ENCODE measurements at regions not wholly inside any gene's neighbourhood (a gene's known extent, or its start where the extent isn't known, plus 50 kb on each side); places are given as distances from the start of the nearest gene placed in this dataset.

DNA sequence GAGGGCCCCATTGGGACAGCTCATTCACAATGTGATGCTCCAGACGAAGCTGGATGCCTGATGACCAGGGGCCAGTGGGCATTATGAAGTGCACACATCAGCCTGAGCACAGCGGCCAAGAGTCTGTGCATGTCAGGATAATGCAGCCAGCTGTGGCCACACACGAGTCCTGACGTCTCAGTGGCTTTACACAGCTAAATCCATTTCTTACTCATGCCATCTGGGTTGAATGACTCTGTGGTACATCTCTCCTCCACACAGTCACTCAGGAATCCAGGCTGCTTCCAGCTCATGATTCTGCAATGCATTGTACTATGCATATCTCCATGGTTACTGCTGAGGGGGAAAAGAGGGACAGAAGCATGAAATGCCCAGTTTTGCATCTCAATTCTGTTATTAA, 123.6 kb downstream of the PRLHR start:
- TF ChIP-seq, protein P1, sequence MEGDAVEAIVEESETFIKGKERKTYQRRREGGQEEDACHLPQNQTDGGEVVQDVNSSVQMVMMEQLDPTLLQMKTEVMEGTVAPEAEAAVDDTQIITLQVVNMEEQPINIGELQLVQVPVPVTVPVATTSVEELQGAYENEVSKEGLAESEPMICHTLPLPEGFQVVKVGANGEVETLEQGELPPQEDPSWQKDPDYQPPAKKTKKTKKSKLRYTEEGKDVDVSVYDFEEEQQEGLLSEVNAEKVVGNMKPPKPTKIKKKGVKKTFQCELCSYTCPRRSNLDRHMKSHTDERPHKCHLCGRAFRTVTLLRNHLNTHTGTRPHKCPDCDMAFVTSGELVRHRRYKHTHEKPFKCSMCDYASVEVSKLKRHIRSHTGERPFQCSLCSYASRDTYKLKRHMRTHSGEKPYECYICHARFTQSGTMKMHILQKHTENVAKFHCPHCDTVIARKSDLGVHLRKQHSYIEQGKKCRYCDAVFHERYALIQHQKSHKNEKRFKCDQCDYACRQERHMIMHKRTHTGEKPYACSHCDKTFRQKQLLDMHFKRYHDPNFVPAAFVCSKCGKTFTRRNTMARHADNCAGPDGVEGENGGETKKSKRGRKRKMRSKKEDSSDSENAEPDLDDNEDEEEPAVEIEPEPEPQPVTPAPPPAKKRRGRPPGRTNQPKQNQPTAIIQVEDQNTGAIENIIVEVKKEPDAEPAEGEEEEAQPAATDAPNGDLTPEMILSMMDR (IDR thresholded peaks at IDR 0.05): no peak

DNA sequence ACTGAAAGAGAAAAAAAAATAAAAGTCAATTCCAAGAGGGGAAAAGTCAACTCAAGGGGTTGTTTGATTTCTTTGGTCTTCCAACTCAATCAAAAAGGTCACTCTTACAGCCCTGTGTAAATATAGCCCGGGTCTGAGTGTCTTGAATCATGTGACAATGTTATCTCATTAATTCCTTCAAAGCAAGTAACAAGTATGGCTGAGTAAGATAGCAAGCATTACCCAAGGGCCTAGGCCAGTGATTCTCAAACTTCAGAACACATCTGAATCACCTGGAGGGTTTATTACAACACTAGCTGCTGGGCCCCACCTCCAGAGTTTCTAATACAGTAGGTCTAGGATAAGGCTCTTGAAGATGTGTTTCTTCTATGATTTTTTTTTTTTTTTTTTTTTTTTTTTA, 125.0 kb downstream of the PRLHR start:
- Histone ChIP-seq H3K9me3 (ENCODE audit: control insufficient read depth, insufficient read depth, low read length) (no peaks in the 10 kb centered on the region), H3K4me1 (ENCODE audit: control insufficient read depth, insufficient read depth, low read length) (no peaks in the 10 kb centered on the region), H3K27ac (ENCODE audit: low read length) (no peak overlapping the region), H3K27me3 (ENCODE audit: control insufficient read depth, insufficient read depth, low read length) (no peaks in the 10 kb centered on the region), H3K4me3 (ENCODE audit: low read length) (no peak overlapping the region), H3K36me3 (ENCODE audit: control insufficient read depth, insufficient read depth, low read length) (no peaks in the 10 kb centered on the region)
- H3K36me3 Mint-ChIP-seq: no peaks in the 10 kb centered on the region
- no peaks in the 10 kb centered on the region for H3K9me3 Mint-ChIP-seq
- WGBS (ENCODE audit: insufficient coverage): no CpG with 5 or more reads among the region's 1 CpG
- no peaks in the 10 kb centered on the region for H3K4me1 Mint-ChIP-seq
- H3K4me3 Mint-ChIP-seq: no peak overlapping the region
- H3K27me3 Mint-ChIP-seq (ENCODE audit: low read depth in 2 of 2): peaks cover 13 to 17% of the 10 kb centered on the region in 2 donors
- intact Hi-C loops (cut with micrococcal nuclease): no loop called here
- no peak for ATAC-seq
- no peak for DNase-seq
- TF ChIP-seq, protein P1 (IDR thresholded peaks at IDR 0.05): no peak
- H3K27ac Mint-ChIP-seq: no peak overlapping the region

More for the DNA sequence above, 123.6 kb downstream of the PRLHR start:
- no peak for DNase-seq
- no peaks in the 10 kb centered on the region for H3K27me3 ChIP-seq (ENCODE audit: control insufficient read depth, insufficient read depth, low read length)
- Mint-ChIP-seq H3K4me3 (no peak overlapping the region), H3K36me3 (no peaks in the 10 kb centered on the region), H3K4me1 (no peaks in the 10 kb centered on the region), H3K9me3 (no peaks in the 10 kb centered on the region), H3K27me3 (ENCODE audit: low read depth in 2 of 2) (peaks cover 15 to 17% of the 10 kb centered on the region in 2 donors), H3K27ac (no peak overlapping the region)
- 83% methylated on average over 4 of the region's 4 CpGs for WGBS (ENCODE audit: insufficient coverage)
- no peaks in the 10 kb centered on the region for H3K36me3 ChIP-seq (ENCODE audit: control insufficient read depth, insufficient read depth, low read length)
- no peak overlapping the region for H3K4me3 ChIP-seq (ENCODE audit: low read length)
- no peak for ATAC-seq
- no peaks in the 10 kb centered on the region for H3K9me3 ChIP-seq (ENCODE audit: control insufficient read depth, insufficient read depth, low read length)
- no peak overlapping the region for H3K27ac ChIP-seq (ENCODE audit: low read length)
- intact Hi-C loops (cut with micrococcal nuclease): no loop called here
- H3K4me1 ChIP-seq (ENCODE audit: control insufficient read depth, insufficient read depth, low read length): no peaks in the 10 kb centered on the region

GRCh38 chr10:118467200-118467599, 125.1 kb upstream of the FAM204A start:
- Histone ChIP-seq H3K36me3 (ENCODE audit: control insufficient read depth, insufficient read depth, low read length) (no peaks in the 10 kb centered on the region), H3K27me3 (ENCODE audit: control insufficient read depth, insufficient read depth, low read length) (peaks cover 3% of the 10 kb centered on the region), H3K9me3 (ENCODE audit: control insufficient read depth, insufficient read depth, low read length) (no peaks in the 10 kb centered on the region), H3K4me3 (ENCODE audit: low read length) (no peak overlapping the region), H3K27ac (ENCODE audit: low read length) (no peak overlapping the region), H3K4me1 (ENCODE audit: control insufficient read depth, insufficient read depth, low read length) (no peaks in the 10 kb centered on the region)
- H3K27me3 Mint-ChIP-seq (ENCODE audit: low read depth in 2 of 2): peaks cover 21 to 22% of the 10 kb centered on the region in 2 donors
- no peak overlapping the region for H3K27ac Mint-ChIP-seq
- no peak for DNase-seq
- no peak overlapping the region for H3K4me3 Mint-ChIP-seq
- no peaks in the 10 kb centered on the region for H3K9me3 Mint-ChIP-seq
- no peaks in the 10 kb centered on the region for H3K36me3 Mint-ChIP-seq
- TF ChIP-seq, protein P1 (IDR thresholded peaks at IDR 0.05): no peak
- 78% methylated on average over 6 of the region's 6 CpGs for WGBS (ENCODE audit: insufficient coverage)
- intact Hi-C loops (cut with micrococcal nuclease): no loop called here
- no peaks in the 10 kb centered on the region for H3K4me1 Mint-ChIP-seq
- ATAC-seq: no peak

DNA sequence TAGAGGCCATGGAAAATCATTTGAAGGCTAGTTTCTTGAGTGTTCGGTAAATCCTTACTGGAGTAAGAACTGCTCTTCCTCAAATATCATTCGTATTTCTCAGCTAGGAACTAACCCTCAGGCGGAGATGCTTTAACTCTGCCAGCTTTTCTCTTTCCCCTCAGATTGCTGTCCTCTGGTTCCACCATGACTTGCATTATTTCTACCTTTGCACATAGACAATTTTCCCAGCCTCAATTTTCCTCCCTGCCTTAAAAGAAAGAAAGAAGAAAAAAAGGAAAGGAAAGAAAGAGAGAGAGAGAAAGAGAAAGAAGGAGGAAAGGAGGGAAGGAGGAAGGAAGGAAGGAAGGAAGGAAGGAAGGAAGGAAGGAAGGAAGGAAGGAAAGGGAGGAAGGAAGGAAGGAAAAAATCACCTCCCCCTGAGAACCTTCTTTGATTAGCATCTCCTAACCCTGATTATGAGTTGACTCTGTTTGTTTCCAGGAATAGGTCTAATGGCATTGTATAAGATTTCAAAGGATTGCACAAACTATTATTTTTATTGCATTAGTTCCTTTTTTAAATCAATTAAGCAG, 123.3 kb upstream of the FAM204A start:
- no peak overlapping the region for H3K27ac Mint-ChIP-seq
- TF ChIP-seq, protein P1 (IDR thresholded peaks at IDR 0.05): no peak
- H3K4me1 ChIP-seq (ENCODE audit: control insufficient read depth, insufficient read depth, low read length): no peaks in the 10 kb centered on the region
- H3K4me3 Mint-ChIP-seq: no peak overlapping the region
- H3K9me3 ChIP-seq (ENCODE audit: control insufficient read depth, insufficient read depth, low read length): no peaks in the 10 kb centered on the region
- H3K27ac ChIP-seq (ENCODE audit: low read length): no peak overlapping the region
- intact Hi-C loops (cut with micrococcal nuclease): no loop called here
- DNase-seq: no peak
- peaks cover 3% of the 10 kb centered on the region for H3K27me3 ChIP-seq (ENCODE audit: control insufficient read depth, insufficient read depth, low read length)
- H3K9me3 Mint-ChIP-seq: no peaks in the 10 kb centered on the region
- H3K4me3 ChIP-seq (ENCODE audit: low read length): no peak overlapping the region
- no peaks in the 10 kb centered on the region for H3K36me3 Mint-ChIP-seq
- no peaks in the 10 kb centered on the region for H3K36me3 ChIP-seq (ENCODE audit: control insufficient read depth, insufficient read depth, low read length)
- 89% methylated on average over 3 of the region's 3 CpGs for WGBS (ENCODE audit: insufficient coverage)
- H3K27me3 Mint-ChIP-seq (ENCODE audit: low read depth in 2 of 2): peaks cover 25 to 37% of the 10 kb centered on the region in 2 donors
- no peaks in the 10 kb centered on the region for H3K4me1 Mint-ChIP-seq
- ATAC-seq: no peak

Measured in natural killer cell (primary cell).